Epidermal melanocyte (primary cell): ENCODE measurements at regions not wholly inside any gene's neighbourhood (a gene's known extent, or its start where the extent isn't known, plus 50 kb on each side); places are given as distances from the start of the nearest gene placed in this dataset.

Experiments used
- DNase-seq: peaks from one replicate; pipeline ENCODE4 v3.0.0; 2011; ENCODE audit warnings: low spot score; ENCODE audit not compliant: insufficient read length

- no peak for DNase-seq
Measured at GRCh38 chr22:49152127-49152938, 675.3 kb downstream of the BRD1 start.

GRCh38 chr22:49151256-49152126 is 676.2 kb downstream of the BRD1 start:
- no peak for DNase-seq

DNA sequence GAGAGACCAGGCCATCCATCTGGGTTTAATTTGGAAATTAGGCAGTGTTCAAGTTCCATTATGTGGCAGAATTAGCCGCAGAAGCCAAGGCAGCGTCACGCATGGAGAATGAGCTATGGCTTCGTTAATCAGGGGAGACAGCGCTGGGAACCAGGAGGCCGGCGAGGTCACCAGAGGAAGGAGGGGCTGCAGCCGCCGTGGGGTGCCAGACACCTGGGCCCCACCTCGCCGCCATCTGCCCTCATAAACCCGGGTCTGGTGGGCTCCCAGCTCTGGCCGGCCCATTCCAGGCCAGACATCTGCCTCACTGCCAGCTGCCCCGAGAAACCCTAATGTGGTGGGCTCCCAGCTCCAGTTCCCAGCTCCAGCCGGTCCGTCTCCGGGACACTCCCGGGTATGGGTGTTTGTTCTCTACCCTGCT is 676.9 kb downstream of the BRD1 start:
- no peak for DNase-seq

GRCh38 chr22:49149721-49150608 is 677.7 kb downstream of the BRD1 start:
- DNase-seq = no peak

DNA sequence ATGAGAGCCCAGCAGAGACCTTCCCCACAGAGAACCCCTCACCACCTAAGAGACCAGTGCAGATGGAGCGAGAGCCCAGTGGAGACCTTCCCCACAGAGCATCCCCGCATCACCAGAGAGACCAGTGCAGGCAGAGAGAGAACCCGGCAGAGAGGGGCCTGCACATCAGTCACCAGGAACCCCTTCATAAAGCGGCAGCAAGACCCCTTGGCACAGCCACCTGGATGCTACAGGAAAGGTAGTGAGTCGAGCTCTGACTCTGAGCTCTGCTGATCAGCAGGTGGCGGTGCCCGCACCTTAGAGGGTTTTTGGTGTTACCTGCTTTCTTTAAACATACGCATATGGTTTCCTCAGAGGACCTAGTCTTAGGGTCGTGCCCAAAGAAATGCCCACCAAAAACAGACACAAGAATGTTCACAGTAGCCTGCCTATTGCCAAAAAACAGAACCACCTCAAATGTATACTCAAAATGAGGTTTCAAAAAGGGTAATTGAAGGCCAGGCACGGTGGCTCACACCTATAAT is 678.7 kb downstream of the BRD1 start:
- no peak for DNase-seq

- no peak for DNase-seq
Measured at GRCh38 chr22:49147617-49148175, 680.0 kb downstream of the BRD1 start.

DNA sequence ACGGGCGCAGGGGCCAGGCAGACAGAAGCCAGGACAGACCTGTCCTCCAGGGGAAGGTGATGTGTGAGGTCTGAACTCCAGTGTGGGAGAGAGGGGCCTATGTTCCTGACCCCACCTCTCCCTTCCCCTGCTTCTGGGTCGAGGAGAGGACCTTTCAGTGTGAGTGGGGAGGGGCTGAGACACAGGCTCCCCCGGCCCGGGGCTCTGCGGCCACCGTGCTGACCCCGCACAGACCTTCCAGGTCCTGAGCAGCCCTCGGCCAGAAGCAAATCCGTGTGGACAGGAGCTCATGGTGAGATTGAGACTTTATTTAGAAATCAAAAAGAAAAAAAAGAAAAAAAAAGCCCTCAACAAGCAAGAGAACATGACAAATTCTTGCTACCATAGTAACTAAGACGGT is 680.5 kb downstream of the BRD1 start:
- no peak for DNase-seq

GRCh38 chr22:49146511-49146910 is 681.2 kb downstream of the BRD1 start:
- no peak for DNase-seq

- DNase-seq = no peak
Measured at GRCh38 chr22:49143812-49144211, 683.9 kb downstream of the BRD1 start.

- DNase-seq = no peak
Measured at GRCh38 chr22:49142891-49143290, 684.8 kb downstream of the BRD1 start.

GRCh38 chr22:49142296-49142695 is 685.4 kb downstream of the BRD1 start:
- no peak for DNase-seq

GRCh38 chr22:49141761-49142160 is 685.9 kb downstream of the BRD1 start:
- no peak for DNase-seq

GRCh38 chr22:49140911-49141665 is 686.6 kb downstream of the BRD1 start:
- DNase-seq = no peak

DNA sequence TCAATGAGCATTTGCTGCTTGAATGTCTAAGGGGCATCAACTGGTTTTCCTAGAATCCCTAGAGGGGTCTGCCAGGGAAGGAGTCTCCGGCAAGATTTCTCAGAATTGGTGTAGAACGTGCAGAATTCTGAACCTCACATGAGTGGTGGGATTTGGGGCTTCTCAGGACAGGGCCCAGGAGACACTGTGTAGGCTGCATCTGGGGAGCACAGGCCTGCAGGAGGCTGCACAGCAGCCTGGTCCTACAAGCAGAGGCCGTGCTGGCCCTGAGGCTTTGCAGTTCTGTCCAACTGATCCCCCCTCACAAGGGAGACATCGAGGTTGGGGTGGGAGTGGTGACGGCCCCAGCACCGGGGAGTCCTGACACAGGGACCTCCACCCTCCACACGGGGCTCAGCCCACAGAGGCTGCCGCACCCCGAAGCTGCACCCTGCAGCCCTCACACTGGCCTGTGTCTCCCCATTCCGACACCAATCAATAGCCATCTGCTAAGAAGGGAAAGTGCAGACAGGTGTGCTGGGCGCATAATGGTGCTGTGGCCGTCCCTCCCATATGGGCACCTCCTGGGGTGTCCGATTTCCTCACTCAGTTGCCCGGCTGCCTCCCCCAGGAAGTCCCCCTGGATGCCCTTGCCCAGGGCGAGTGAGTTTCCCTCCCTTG is 688.1 kb downstream of the BRD1 start:
- no peak for DNase-seq

GRCh38 chr22:49138250-49138790 is 689.4 kb downstream of the BRD1 start:
- no peak for DNase-seq

- DNase-seq = no peak
Measured at GRCh38 chr22:49137206-49137840, 690.4 kb downstream of the BRD1 start.

- DNase-seq = no peak
Measured at GRCh38 chr22:49136816-49137180, 690.9 kb downstream of the BRD1 start.

DNA sequence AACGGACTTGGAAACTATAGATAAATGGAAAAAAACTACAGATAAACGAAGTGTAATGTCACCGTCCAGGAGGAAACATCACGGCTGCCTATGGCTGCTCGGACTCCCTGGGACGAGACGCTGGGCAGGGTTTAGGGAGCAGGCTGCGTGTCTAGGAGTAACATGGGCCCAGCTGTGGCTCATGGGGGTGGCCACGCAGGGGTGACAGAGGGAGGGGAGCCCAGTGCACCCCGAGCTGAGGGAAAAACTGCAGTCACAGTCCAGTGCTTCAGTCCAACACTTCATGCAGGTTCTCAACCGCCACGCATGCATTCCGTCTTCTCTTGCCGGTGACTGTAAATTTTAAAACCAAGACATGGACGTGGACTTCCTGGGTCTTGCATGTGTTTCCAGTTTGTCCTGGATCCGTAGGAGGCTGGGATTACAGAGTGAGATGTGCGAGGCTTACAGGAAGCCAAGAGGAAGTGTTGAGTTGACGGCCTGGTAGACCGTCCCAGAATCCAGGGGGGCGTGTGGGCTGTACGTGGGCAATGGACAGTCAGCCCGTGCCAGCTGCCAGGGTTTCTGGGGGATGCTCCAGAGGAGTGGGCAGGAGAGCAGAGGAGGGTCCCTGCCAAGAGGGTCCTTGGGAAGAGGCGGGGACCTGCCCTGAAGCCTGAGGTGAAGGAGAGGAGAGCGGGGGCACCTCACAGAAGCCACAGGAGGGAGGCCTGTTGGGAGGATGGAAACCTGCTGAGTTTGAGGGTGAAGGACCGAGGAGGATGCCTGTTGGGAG is 691.4 kb downstream of the BRD1 start:
- DNase-seq = no peak
